Left lung (tissue), 4 donors: ENCODE measurements at regions not wholly inside any gene's neighbourhood (a gene's known extent, or its start where the extent isn't known, plus 50 kb on each side); places are given as distances from the start of the nearest gene placed in this dataset.

Experiments used
- ATAC-seq: fragments of 200-7000 bp; cut with Tn5 transposase; one replicate; pipeline ENCODE4 v1.9.1; 2020; ENCODE audit warnings: moderate library complexity
- DNase-seq, 4 donors: peaks; one replicate each; pipeline ENCODE4 v3.0.0-alpha.2; 2013 to 2020
- H3K27ac ChIP-seq, 2 donors: fragments of 200-600 bp; sonication (generic) in 1 of 2; one replicate each; pipeline versions ENCODE4 v1.5.0 to v1.8.0; 2020 to 2021
- H3K27me3 ChIP-seq, 2 donors: fragments of 200-600 bp; sonication (generic) in 1 of 2; one replicate each; pipeline versions ENCODE4 v1.5.0 to v1.8.0; 2020 to 2021
- H3K36me3 ChIP-seq, 2 donors: fragments of 200-600 bp; sonication (generic) in 1 of 2; one replicate each; pipeline versions ENCODE4 v1.5.0 to v1.8.0; 2020 to 2021
- H3K4me1 ChIP-seq, 2 donors: fragments of 200-600 bp; one replicate each; pipeline ENCODE4 v1.8.0; 2021
- H3K4me3 ChIP-seq, 2 donors: fragments of 200-600 bp; sonication (generic) in 1 of 2; one replicate each; pipeline versions ENCODE4 v1.5.0 to v1.8.0; 2020 to 2021; ENCODE audit warnings: mild to moderate bottlenecking in 1 of 2
- H3K9me3 ChIP-seq, 2 donors: fragments of 200-600 bp; sonication (generic) in 1 of 2; one replicate each; pipeline versions ENCODE4 v1.5.0 to v1.8.0; 2020 to 2021
- intact Hi-C, 2 donors: fragments of 100-400 bp; cut with DNase I; formaldehyde crosslinking; loops; one replicate each; pipeline versions ENCODE4 v1.11.2 to v1.14.2; 2022
- TF ChIP-seq, protein P1 (sequence below), 2 donors: fragments of 200-600 bp; sonication (generic) in 1 of 2; IDR thresholded peaks; one replicate each; pipeline versions ENCODE4 v1.5.0 to v1.8.0; 2021; ENCODE audit warnings: antibody characterized with exemption in 2 of 2
- donor health status: DM: no; HTN: yes; CAD: no.
- donor health status: DM: no; HTN: no; CAD: no.

DNA sequence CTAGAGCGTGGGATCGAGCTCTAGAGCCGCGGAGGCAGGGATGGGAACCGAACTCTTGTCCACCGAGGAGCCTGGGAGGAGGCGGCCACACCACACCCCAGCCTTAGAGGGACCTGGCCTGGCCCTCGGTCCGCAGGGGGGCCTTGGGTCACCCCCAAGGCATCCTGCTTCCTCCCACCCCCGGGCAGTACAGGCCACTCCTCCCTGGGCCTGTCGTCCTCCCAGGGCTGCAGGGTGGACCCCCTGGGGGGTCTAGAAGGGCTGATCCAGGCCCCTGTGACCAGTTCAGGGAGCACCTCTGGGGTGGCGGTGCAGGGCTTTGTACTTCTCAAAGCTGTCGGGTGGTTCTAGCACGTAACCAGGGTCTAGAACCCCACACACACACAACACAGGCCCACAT is 79.1 kb upstream of the FBRSL1 start:
- H3K27me3 ChIP-seq: peaks cover 0 to 71% of the 10 kb centered on the region in 2 donors
- no peaks in the 10 kb centered on the region for H3K9me3 ChIP-seq
- no peak overlapping the region for H3K4me3 ChIP-seq
- no peaks in the 10 kb centered on the region for H3K36me3 ChIP-seq
- no peak overlapping the region for H3K27ac ChIP-seq
- intact Hi-C loops: no loop called here
- TF ChIP-seq, protein P1, sequence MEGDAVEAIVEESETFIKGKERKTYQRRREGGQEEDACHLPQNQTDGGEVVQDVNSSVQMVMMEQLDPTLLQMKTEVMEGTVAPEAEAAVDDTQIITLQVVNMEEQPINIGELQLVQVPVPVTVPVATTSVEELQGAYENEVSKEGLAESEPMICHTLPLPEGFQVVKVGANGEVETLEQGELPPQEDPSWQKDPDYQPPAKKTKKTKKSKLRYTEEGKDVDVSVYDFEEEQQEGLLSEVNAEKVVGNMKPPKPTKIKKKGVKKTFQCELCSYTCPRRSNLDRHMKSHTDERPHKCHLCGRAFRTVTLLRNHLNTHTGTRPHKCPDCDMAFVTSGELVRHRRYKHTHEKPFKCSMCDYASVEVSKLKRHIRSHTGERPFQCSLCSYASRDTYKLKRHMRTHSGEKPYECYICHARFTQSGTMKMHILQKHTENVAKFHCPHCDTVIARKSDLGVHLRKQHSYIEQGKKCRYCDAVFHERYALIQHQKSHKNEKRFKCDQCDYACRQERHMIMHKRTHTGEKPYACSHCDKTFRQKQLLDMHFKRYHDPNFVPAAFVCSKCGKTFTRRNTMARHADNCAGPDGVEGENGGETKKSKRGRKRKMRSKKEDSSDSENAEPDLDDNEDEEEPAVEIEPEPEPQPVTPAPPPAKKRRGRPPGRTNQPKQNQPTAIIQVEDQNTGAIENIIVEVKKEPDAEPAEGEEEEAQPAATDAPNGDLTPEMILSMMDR (IDR thresholded peaks at IDR 0.05): no peak
- DNase-seq: no peak
- ATAC-seq: no peak
- peaks cover 0 to 6% of the 10 kb centered on the region in 2 donors for H3K4me1 ChIP-seq

DNA sequence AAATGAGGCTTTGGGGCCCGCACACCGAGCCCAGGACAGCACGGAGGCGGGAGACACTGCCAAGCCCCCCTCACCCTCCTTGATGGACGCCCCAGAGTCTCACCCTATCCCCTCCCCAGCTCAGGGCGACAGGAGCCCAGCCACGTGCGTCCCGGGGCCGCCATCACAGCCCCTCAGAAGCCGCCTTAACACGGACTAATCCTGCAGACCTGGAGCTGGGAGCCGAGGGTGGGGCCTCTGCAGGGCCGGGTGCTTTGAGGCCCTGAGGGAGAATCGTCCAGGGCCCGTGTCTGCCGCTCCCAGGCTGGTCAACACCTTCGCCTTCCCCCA is 79.7 kb upstream of the FBRSL1 start:
- H3K27me3 ChIP-seq: peaks cover 0 to 71% of the 10 kb centered on the region in 2 donors
- no peak overlapping the region for H3K4me3 ChIP-seq
- no peak for ATAC-seq
- H3K9me3 ChIP-seq: no peaks in the 10 kb centered on the region
- intact Hi-C loops: no loop called here
- H3K36me3 ChIP-seq: no peaks in the 10 kb centered on the region
- TF ChIP-seq, protein P1 (IDR thresholded peaks at IDR 0.05): no peak
- no peak overlapping the region for H3K27ac ChIP-seq
- peaks cover 0 to 6% of the 10 kb centered on the region in 2 donors for H3K4me1 ChIP-seq
- no peak for DNase-seq

DNA sequence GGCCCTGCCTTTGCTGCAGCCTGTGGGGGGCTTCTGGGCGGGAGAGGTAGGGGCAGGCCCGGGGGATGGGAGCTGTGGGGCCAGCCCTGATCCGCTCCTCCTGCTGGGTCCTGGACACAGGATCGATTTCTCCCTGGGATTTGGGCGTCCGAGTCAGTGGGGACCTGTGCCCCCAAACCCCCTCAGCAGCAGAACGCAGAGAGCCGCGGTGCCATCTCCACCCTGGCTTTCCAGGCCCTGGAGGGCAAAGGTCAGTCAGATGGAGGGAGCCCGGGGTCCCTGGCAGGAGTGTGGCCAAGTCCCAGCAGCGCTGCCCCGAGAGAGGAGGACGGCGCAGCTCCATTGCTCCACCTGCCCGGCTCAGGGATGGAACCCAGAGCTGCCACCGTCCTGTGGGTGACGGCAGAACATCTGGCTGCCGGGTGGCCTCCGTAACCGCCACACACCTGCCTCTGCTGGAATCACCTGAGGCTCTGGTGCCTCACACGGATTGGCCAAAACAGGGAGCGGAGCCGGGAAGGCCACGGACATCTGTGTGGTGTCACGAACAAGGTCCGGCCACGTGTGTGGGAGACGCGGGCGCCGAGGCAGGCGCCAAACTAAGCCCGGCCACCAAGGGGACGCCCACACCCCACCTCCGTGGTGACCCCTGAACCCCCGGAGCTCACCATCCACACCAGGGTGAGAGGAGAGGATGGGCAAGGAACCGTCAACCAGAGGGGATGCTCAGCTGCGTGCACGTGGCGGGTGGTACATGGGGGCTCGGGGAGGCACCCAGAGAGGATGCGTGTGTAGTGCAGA is 80.3 kb upstream of the FBRSL1 start:
- Histone ChIP-seq H3K27me3 (peaks cover 0 to 71% of the 10 kb centered on the region in 2 donors), H3K9me3 (no peaks in the 10 kb centered on the region), H3K36me3 (no peaks in the 10 kb centered on the region), H3K27ac (no peak overlapping the region), H3K4me1 (peaks cover 0 to 1% of the 10 kb centered on the region in 2 donors), H3K4me3 (no peak overlapping the region)
- TF ChIP-seq, protein P1 (IDR thresholded peaks at IDR 0.05): no peak
- DNase-seq (no peak), ATAC-seq (no peak)
- intact Hi-C loops: no loop called here

DNA sequence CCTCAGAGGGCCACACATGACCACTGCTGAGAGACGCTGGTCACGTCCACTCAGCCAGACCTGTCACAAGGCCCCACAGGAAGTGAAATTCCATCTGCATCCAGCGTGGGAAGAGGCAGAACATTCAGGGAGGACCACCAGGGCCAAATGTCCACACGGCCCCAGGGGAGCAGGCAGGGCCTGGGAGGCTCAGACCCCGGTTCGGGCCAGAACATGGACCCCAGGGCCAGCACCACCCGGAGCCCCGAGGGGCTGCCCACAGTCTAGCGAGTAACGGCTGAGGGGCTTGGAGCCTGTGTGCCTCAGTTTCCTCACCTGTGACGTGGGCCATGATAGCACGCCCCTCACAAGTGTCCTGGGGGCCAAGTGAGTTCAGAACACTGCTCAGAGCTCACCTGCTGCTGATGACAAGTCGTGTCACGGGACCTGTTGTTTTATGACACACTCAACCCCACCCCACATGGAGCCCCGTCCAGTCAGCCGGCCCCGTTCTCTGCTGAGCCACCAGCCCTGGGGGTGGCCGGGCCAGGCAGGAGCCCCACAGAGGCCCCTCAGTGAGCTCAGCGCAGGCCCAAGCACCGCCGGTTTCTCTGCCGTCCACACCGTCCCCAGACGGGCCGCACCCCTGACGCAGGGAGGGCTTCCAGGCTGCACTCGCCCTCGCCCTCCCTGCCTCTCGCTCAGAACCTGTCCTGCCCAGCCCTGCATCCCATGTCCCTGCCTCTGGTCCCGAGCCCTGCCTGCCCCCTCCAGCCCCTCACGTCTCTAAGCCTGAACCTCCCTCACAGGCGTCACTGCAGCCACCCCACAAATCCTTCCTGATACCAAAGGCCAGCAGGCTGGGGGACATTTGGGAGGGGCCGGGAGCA is 79.5 kb upstream of the GALNT9 start:
- Histone ChIP-seq H3K4me1 (no peaks in the 10 kb centered on the region), H3K4me3 (no peak overlapping the region)
- DNase-seq: peak in 1 of 4 donors; percentile 68

More for the DNA sequence above, 79.5 kb upstream of the GALNT9 start:
- no peak for ATAC-seq
- Histone ChIP-seq H3K36me3 (no peaks in the 10 kb centered on the region), H3K9me3 (no peaks in the 10 kb centered on the region), H3K27ac (no peak overlapping the region), H3K27me3 (peaks cover 0 to 71% of the 10 kb centered on the region in 2 donors)
- TF ChIP-seq, protein P1 (IDR thresholded peaks at IDR 0.05): no peak
- intact Hi-C loops: no loop called here
